Trophoblast cell (in vitro differentiated cells and primary cell): ENCODE measurements at regions not wholly inside any gene's neighbourhood (a gene's known extent, or its start where the extent isn't known, plus 50 kb on each side); places are given as distances from the start of the nearest gene placed in this dataset.

Experiments used
- DNase-seq, 2 donors: peaks; one replicate each; pipeline ENCODE4 v3.0.0-alpha.2; 2016
- H2AFZ ChIP-seq: 2 replicates; pipeline ENCODE4 v1.6.1; 2013; ENCODE audit warnings: low read length, moderate library complexity, mild to moderate bottlenecking; ENCODE audit not compliant: insufficient read depth, poor library complexity
- H2AK5ac ChIP-seq: 2 replicates; pipeline ENCODE4 v1.6.1; 2013; ENCODE audit warnings: mild to moderate bottlenecking, low read length
- H2BK120ac ChIP-seq: 2 replicates; pipeline ENCODE4 v1.6.1; 2013; ENCODE audit warnings: low read length, mild to moderate bottlenecking, moderate library complexity; ENCODE audit not compliant: insufficient read depth, poor library complexity
- H2BK12ac ChIP-seq: 2 replicates; pipeline ENCODE4 v1.6.1; 2013; ENCODE audit warnings: mild to moderate bottlenecking, low read length, moderate library complexity
- H2BK5ac ChIP-seq: 2 replicates; pipeline ENCODE4 v1.6.1; 2013; ENCODE audit warnings: low read length, low read depth, moderate library complexity, mild to moderate bottlenecking; ENCODE audit not compliant: poor library complexity
- H3K14ac ChIP-seq: 2 replicates; pipeline ENCODE4 v1.6.1; 2013; ENCODE audit warnings: mild to moderate bottlenecking, low read length
- H3K18ac ChIP-seq: 2 replicates; pipeline ENCODE4 v1.6.1; 2013; ENCODE audit warnings: mild to moderate bottlenecking, low read length
- H3K23ac ChIP-seq: 2 replicates; pipeline ENCODE4 v1.6.1; 2013; ENCODE audit warnings: low read length
- H3K27ac ChIP-seq: 2 replicates; pipeline ENCODE4 v1.5.1; 2013; ENCODE audit warnings: low read depth, mild to moderate bottlenecking, inconsistent platforms, low read length, moderate library complexity
- H3K27me3 ChIP-seq: 2 replicates; pipeline ENCODE4 v1.6.1; 2013; ENCODE audit warnings: inconsistent platforms, mild to moderate bottlenecking, low read length, moderate library complexity; ENCODE audit not compliant: insufficient read depth
- H3K36me3 ChIP-seq, 2 experiments: 1 replicate in 1 of 2; 2 replicates in 1 of 2; pipeline ENCODE4 v1.6.1; 2013; ENCODE audit warnings: low read length in 2 of 2, mild to moderate bottlenecking in 2 of 2, moderate library complexity in 1 of 2; ENCODE audit not compliant: insufficient read depth in 2 of 2, control insufficient read depth in 1 of 2
- H3K4ac ChIP-seq: 2 replicates; pipeline ENCODE4 v1.6.1; 2013; ENCODE audit warnings: low read depth, mild to moderate bottlenecking, low read length, moderate library complexity
- H3K4me1 ChIP-seq, 2 experiments: 1 replicate in 1 of 2; 2 replicates in 1 of 2; pipeline ENCODE4 v1.6.1; 2013; ENCODE audit warnings: low read length in 2 of 2, mild to moderate bottlenecking in 2 of 2, moderate library complexity in 1 of 2; ENCODE audit not compliant: insufficient read depth in 2 of 2, control insufficient read depth in 1 of 2
- H3K4me2 ChIP-seq: 2 replicates; pipeline ENCODE4 v1.6.1; 2013; ENCODE audit warnings: inconsistent platforms, mild to moderate bottlenecking, low read length, moderate library complexity
- H3K4me3 ChIP-seq: 2 replicates; pipeline ENCODE4 v1.5.1; 2013; ENCODE audit warnings: mild to moderate bottlenecking, low read depth, low read length, inconsistent platforms
- H3K79me1 ChIP-seq: one replicate; pipeline ENCODE4 v1.6.1; 2013; ENCODE audit warnings: low read length
- H3K79me2 ChIP-seq: 2 replicates; pipeline ENCODE4 v1.6.1; 2013; ENCODE audit warnings: low read length, mild to moderate bottlenecking; ENCODE audit not compliant: control insufficient read depth, insufficient read depth, poor library complexity
- H3K9ac ChIP-seq: 2 replicates; pipeline ENCODE4 v1.6.1; 2013; ENCODE audit warnings: mild to moderate bottlenecking, low read length
- H3K9me3 ChIP-seq: 2 replicates; pipeline ENCODE4 v1.6.1; 2013; ENCODE audit warnings: low read depth, mild to moderate bottlenecking, control low read depth, inconsistent platforms, low read length; ENCODE audit not compliant: insufficient read depth
- H4K12ac ChIP-seq: 2 replicates; pipeline ENCODE4 v1.6.1; 2013; ENCODE audit warnings: low read depth, mild to moderate bottlenecking, low read length, moderate library complexity
- H4K8ac ChIP-seq: 2 replicates; pipeline ENCODE4 v1.6.1; 2013; ENCODE audit warnings: low read depth, mild to moderate bottlenecking, low read length, moderate library complexity
- H4K91ac ChIP-seq: one replicate; pipeline ENCODE4 v1.6.1; 2013; ENCODE audit warnings: low read depth, mild to moderate bottlenecking, low read length, moderate library complexity
- WGBS: extraction: QIAGEN DNeasy Blood & Tissue Kit; methylation state at CpG from one replicate; pipeline ENCODE4 v1.1.7; 2013; ENCODE audit warnings: missing lambda C conversion rate; ENCODE audit not compliant: insufficient read length, insufficient coverage; ENCODE audit errors: extremely low coverage; 5-methylcytosine and 5-hydroxymethylcytosine counted together

DNA sequence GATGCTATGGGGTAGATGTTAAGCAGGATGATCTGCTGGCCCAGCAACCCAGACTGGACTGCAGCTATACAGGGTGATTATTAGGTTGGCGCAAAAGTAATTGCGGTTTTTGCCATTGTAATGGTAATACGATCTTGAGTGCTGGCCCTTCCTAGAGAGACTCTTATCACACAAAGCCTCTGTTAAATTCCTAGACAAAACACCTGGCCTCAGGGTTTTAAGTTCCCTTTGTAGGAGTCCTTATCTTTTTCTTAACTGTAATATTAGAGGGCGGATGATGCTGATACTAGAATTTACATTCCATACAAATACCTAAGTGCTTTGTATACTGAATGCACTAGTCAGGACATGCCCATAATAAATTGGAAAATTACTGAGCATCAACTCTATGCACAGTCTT is 222.2 kb downstream of the NDUFS4 start:
- Histone ChIP-seq H3K4me1 (peaks cover 3 to 10% of the 10 kb centered on the region in 2 experiments), H2BK12ac (no peak overlapping the region), H3K9me3 (no peaks in the 10 kb centered on the region), H3K18ac (no peak overlapping the region), H2BK5ac (no peak overlapping the region), H4K12ac (no peak overlapping the region), H3K79me1 (no peaks in the 10 kb centered on the region), H2BK120ac (no peak overlapping the region), H3K79me2 (no peaks in the 10 kb centered on the region), H2AK5ac (no peak overlapping the region), H3K14ac (no peak overlapping the region), H3K4me2 (no peak overlapping the region), H3K27me3 (no peaks in the 10 kb centered on the region), H4K91ac (no peak overlapping the region), H4K8ac (no peak overlapping the region), H3K9ac (no peak overlapping the region), H3K4me3 (no peak overlapping the region), H2AFZ (no peak overlapping the region), H3K36me3 (no peaks in the 10 kb centered on the region), H3K4ac (no peak overlapping the region), H3K27ac (no peak overlapping the region), H3K23ac (no peak overlapping the region)
- no CpG with 5 or more reads among the region's 4 CpGs for WGBS
- peak; percentile 71 to 95 for DNase-seq

- Histone ChIP-seq H2BK12ac (peak overlapping the region; percentile 42), H2AK5ac (peak overlapping the region; percentile 24), H3K27me3 (no peaks in the 10 kb centered on the region), H3K9ac (no peak overlapping the region), H4K8ac (no peak overlapping the region), H3K36me3 (no peaks in the 10 kb centered on the region), H2BK120ac (no peak overlapping the region), H3K4ac (no peak overlapping the region), H4K91ac (no peak overlapping the region), H3K4me2 (no peak overlapping the region), H3K79me1 (no peaks in the 10 kb centered on the region), H3K18ac (no peak overlapping the region), H3K4me1 (peaks cover 3 to 10% of the 10 kb centered on the region in 2 experiments), H2AFZ (no peak overlapping the region), H3K4me3 (no peak overlapping the region), H4K12ac (no peak overlapping the region), H3K9me3 (no peaks in the 10 kb centered on the region), H3K14ac (peak overlapping the region; percentile 14), H3K23ac (no peak overlapping the region), H3K79me2 (no peaks in the 10 kb centered on the region), H3K27ac (no peak overlapping the region), H2BK5ac (peak overlapping the region; percentile 25)
- WGBS = no CpG with 5 or more reads among the region's 11 CpGs
- DNase-seq = no peak
Measured at GRCh38 chr5:53783624-53784228, 223.3 kb downstream of the NDUFS4 start.

- Histone ChIP-seq H3K27me3 (no peaks in the 10 kb centered on the region), H3K36me3 (no peaks in the 10 kb centered on the region), H4K8ac (no peak overlapping the region), H3K4me1 (peaks cover 3 to 10% of the 10 kb centered on the region in 2 experiments), H3K27ac (no peak overlapping the region), H2BK120ac (no peak overlapping the region), H3K23ac (no peak overlapping the region), H2AK5ac (no peak overlapping the region), H3K9me3 (no peaks in the 10 kb centered on the region), H3K4ac (no peak overlapping the region), H2BK5ac (no peak overlapping the region), H3K79me1 (no peaks in the 10 kb centered on the region), H2BK12ac (no peak overlapping the region), H2AFZ (no peak overlapping the region), H3K79me2 (no peaks in the 10 kb centered on the region), H3K14ac (no peak overlapping the region), H3K18ac (no peak overlapping the region), H4K12ac (no peak overlapping the region), H3K4me3 (no peak overlapping the region), H4K91ac (no peak overlapping the region), H3K9ac (no peak overlapping the region), H3K4me2 (no peak overlapping the region)
- no peak for DNase-seq
- WGBS = no CpG with 5 or more reads among the region's 6 CpGs
Measured at GRCh38 chr5:53784596-53784995, 224.2 kb downstream of the NDUFS4 start.

GRCh38 chr5:53785924-53786323 is 225.5 kb downstream of the NDUFS4 start:
- Histone ChIP-seq H3K79me1 (no peaks in the 10 kb centered on the region), H3K79me2 (no peaks in the 10 kb centered on the region), H4K12ac (no peak overlapping the region), H4K8ac (no peak overlapping the region), H2AK5ac (no peak overlapping the region), H3K27me3 (no peaks in the 10 kb centered on the region), H3K4me3 (no peak overlapping the region), H3K36me3 (no peaks in the 10 kb centered on the region), H2AFZ (no peak overlapping the region), H3K14ac (no peak overlapping the region), H2BK5ac (no peak overlapping the region), H3K9me3 (no peaks in the 10 kb centered on the region), H3K4me1 (peaks cover 3 to 10% of the 10 kb centered on the region in 2 experiments), H3K9ac (no peak overlapping the region), H3K23ac (no peak overlapping the region), H3K27ac (no peak overlapping the region), H3K18ac (no peak overlapping the region), H3K4ac (no peak overlapping the region), H2BK120ac (no peak overlapping the region), H4K91ac (no peak overlapping the region), H2BK12ac (no peak overlapping the region), H3K4me2 (no peak overlapping the region)
- no peak for DNase-seq
- no CpG with 5 or more reads among the region's 3 CpGs for WGBS
